Epithelial cell of proximal tubule (primary cell): ENCODE measurements at regions not wholly inside any gene's neighbourhood (a gene's known extent, or its start where the extent isn't known, plus 50 kb on each side); places are given as distances from the start of the nearest gene placed in this dataset.
"Not testable (repeated sequence)": the region's sequence is repeated elsewhere in the genome, so short reads cannot be mapped to it uniquely, and the experiment has no call there.

Source experiments
- DNase-seq: peaks from one replicate; pipeline ENCODE4 v3.0.0-alpha.2; 2011; ENCODE audit warnings: low read depth
- H3K4me3 ChIP-seq: 2 replicates; pipeline ENCODE4 v1.5.1; 2011; ENCODE audit warnings: low read depth, mild to moderate bottlenecking, low read length
- CTCF ChIP-seq: conservative IDR thresholded peaks from 2 replicates; pipeline ENCODE4 v1.5.1; 2012; ENCODE audit warnings: low read depth, mild to moderate bottlenecking, low read length

GRCh38 chr2:91772240-91772937 is 3080.9 kb downstream of the RPIA start:
- H3K4me3 ChIP-seq, DNase-seq: not testable (repeated sequence)

- peak; percentile 31 for TF ChIP-seq CTCF
- H3K4me3 ChIP-seq, DNase-seq: not testable (repeated sequence)
Observed at GRCh38 chr2:91773810-91774209, 3082.3 kb downstream of the RPIA start.

- not testable (repeated sequence) for DNase-seq, H3K4me3 ChIP-seq
Observed at GRCh38 chr2:91775193-91775592, 3083.7 kb downstream of the RPIA start.

GRCh38 chr2:91780324-91780723 is 3088.9 kb downstream of the RPIA start:
- not testable (repeated sequence) for H3K4me3 ChIP-seq, DNase-seq

- not testable (repeated sequence) for DNase-seq
- peak overlapping the region; percentile 36 for H3K4me3 ChIP-seq
Observed at GRCh38 chr2:91809391-91809790, 3061.8 kb upstream of the TEKT4 start.

- no peak for DNase-seq
- TF ChIP-seq CTCF: no peak
- H3K4me3 ChIP-seq: peak overlapping the region; percentile 42
Observed at GRCh38 chr2:91839904-91840868, 3031.0 kb upstream of the TEKT4 start.

GRCh38 chr2:91842264-91842663 is 3029.0 kb upstream of the TEKT4 start:
- DNase-seq, H3K4me3 ChIP-seq: not testable (repeated sequence)

GRCh38 chr2:91842913-91843312 is 3028.3 kb upstream of the TEKT4 start:
- H3K4me3 ChIP-seq, DNase-seq: not testable (repeated sequence)

GRCh38 chr2:91843723-91844450 is 3027.3 kb upstream of the TEKT4 start:
- not testable (repeated sequence) for H3K4me3 ChIP-seq, DNase-seq

GRCh38 chr2:91844451-91844825 is 3026.8 kb upstream of the TEKT4 start:
- H3K4me3 ChIP-seq, DNase-seq: not testable (repeated sequence)

- H3K4me3 ChIP-seq, DNase-seq: not testable (repeated sequence)
Observed at GRCh38 chr2:91846388-91846787, 3024.8 kb upstream of the TEKT4 start.

GRCh38 chr2:91851689-91852420 is 3019.4 kb upstream of the TEKT4 start:
- DNase-seq, H3K4me3 ChIP-seq: not testable (repeated sequence)

GRCh38 chr2:91856971-91857370 is 3014.3 kb upstream of the TEKT4 start:
- not testable (repeated sequence) for H3K4me3 ChIP-seq, DNase-seq

GRCh38 chr2:91857711-91858110 is 3013.5 kb upstream of the TEKT4 start:
- not testable (repeated sequence) for H3K4me3 ChIP-seq, DNase-seq

- not testable (repeated sequence) for H3K4me3 ChIP-seq, DNase-seq
Observed at GRCh38 chr2:91871716-91872115, 2999.5 kb upstream of the TEKT4 start.

GRCh38 chr2:91873416-91873815 is 2997.8 kb upstream of the TEKT4 start:
- not testable (repeated sequence) for H3K4me3 ChIP-seq, DNase-seq
